NCI-H1694 treated with DMSO at 0.1 percent for 48 hours (cell line): ENCODE measurements at regions not wholly inside any gene's neighbourhood (a gene's known extent, or its start where the extent isn't known, plus 50 kb on each side); places are given as distances from the start of the nearest gene placed in this dataset.
"Not testable (repeated sequence)": the region's sequence is repeated elsewhere in the genome, so short reads cannot be mapped to it uniquely, and the experiment has no call there.

Source experiments
- DNase-seq: peaks from one replicate; lab custom pipeline; 2025; lab: John Stamatoyannopoulos, UW

GRCh38 chr13:50596776-50597203 lies 246.7 kb downstream of the DLEU7 start:
- no peak for DNase-seq

GRCh38 chr13:50598338-50598737 lies 245.2 kb downstream of the DLEU7 start:
- DNase-seq: no peak

- DNase-seq: no peak
Observed at GRCh38 chr13:50599046-50599445, 244.4 kb downstream of the DLEU7 start.

- DNase-seq: no peak
Observed at GRCh38 chr13:50599927-50600326, 243.6 kb downstream of the DLEU7 start.

GRCh38 chr13:50608370-50608769 lies 235.1 kb downstream of the DLEU7 start:
- no peak for DNase-seq

GRCh38 chr13:50609011-50609410 lies 234.5 kb downstream of the DLEU7 start:
- no peak for DNase-seq

GRCh38 chr13:50610238-50610637 lies 233.3 kb downstream of the DLEU7 start:
- no peak for DNase-seq

GRCh38 chr13:50611117-50611781 lies 232.2 kb downstream of the DLEU7 start:
- no peak for DNase-seq

- no peak for DNase-seq
Observed at GRCh38 chr13:50612717-50613116, 230.8 kb downstream of the DLEU7 start.

GRCh38 chr13:50613356-50613831 lies 230.1 kb downstream of the DLEU7 start:
- DNase-seq: no peak

GRCh38 chr13:50615234-50615633 lies 228.3 kb downstream of the DLEU7 start:
- no peak for DNase-seq

- no peak for DNase-seq
Observed at GRCh38 chr13:50616101-50616500, 227.4 kb downstream of the DLEU7 start.

GRCh38 chr13:50617134-50617721 lies 226.3 kb downstream of the DLEU7 start:
- DNase-seq: no peak

- DNase-seq: no peak
Observed at GRCh38 chr13:50618206-50618605, 225.3 kb downstream of the DLEU7 start.

- DNase-seq: no peak
Observed at GRCh38 chr13:50626101-50626547, 217.4 kb downstream of the DLEU7 start.

GRCh38 chr13:50627111-50627510 lies 216.4 kb downstream of the DLEU7 start:
- no peak for DNase-seq

- DNase-seq: not testable (repeated sequence)
Observed at GRCh38 chr13:50628512-50628911, 215.0 kb downstream of the DLEU7 start.

GRCh38 chr13:50629497-50629896 lies 214.0 kb downstream of the DLEU7 start:
- DNase-seq: no peak

GRCh38 chr13:50629966-50630365 lies 213.5 kb downstream of the DLEU7 start:
- no peak for DNase-seq

GRCh38 chr13:50631041-50631440 lies 212.5 kb downstream of the DLEU7 start:
- DNase-seq: no peak

- DNase-seq: no peak
Observed at GRCh38 chr13:50634339-50634738, 209.2 kb downstream of the DLEU7 start.

- no peak for DNase-seq
Observed at GRCh38 chr13:50635504-50635903, 208.0 kb downstream of the DLEU7 start.

GRCh38 chr13:50636007-50636704 lies 207.3 kb downstream of the DLEU7 start:
- DNase-seq: no peak
